Esophagus muscularis mucosa (tissue), 4 donors: ENCODE measurements at regions not wholly inside any gene's neighbourhood (a gene's known extent, or its start where the extent isn't known, plus 50 kb on each side); places are given as distances from the start of the nearest gene placed in this dataset.
"Not testable (repeated sequence)": the region's sequence is repeated elsewhere in the genome, so short reads cannot be mapped to it uniquely, and the experiment has no call there.

Experiments
- DNase-seq: peaks from one replicate; pipeline ENCODE4 v3.0.0-alpha.2; 2017; ENCODE audit errors: extremely low spot score
- H3K27ac ChIP-seq, 4 donors: fragments of 200-600 bp; sonication (generic); replicated peaks in 1 of 4; 1 replicate in 3 of 4; 2 replicates in 1 of 4; pipeline ENCODE4 v1.5.1; 2016 to 2019; ENCODE audit warnings: mild to moderate bottlenecking in 1 of 4
- H3K27me3 ChIP-seq, 4 donors: fragments of 200-600 bp; sonication (generic); one replicate each; pipeline versions ENCODE4 v1.5.1 to v1.6.0; 2016 to 2019
- H3K36me3 ChIP-seq, 4 donors: fragments of 200-600 bp; sonication (generic); one replicate each; pipeline ENCODE4 v1.5.1; 2016 to 2019
- H3K4me1 ChIP-seq, 4 donors: fragments of 200-600 bp; sonication (generic); one replicate each; pipeline ENCODE4 v1.5.1; 2016 to 2019
- H3K4me3 ChIP-seq, 4 donors: fragments of 200-600 bp; sonication (generic); 1 replicate in 2 of 4; 2 replicates in 2 of 4; pipeline ENCODE4 v1.5.1; 2016 to 2019; ENCODE audit warnings: mild to moderate bottlenecking in 4 of 4, moderate library complexity in 1 of 4
- H3K9me3 ChIP-seq, 4 donors: fragments of 200-600 bp; sonication (generic); 1 replicate in 3 of 4; 2 replicates in 1 of 4; pipeline ENCODE4 v1.5.1; 2016 to 2019
- CTCF ChIP-seq, 3 experiments: fragments of 200-600 bp in 2 of 3; fragments of 450-650 bp in 1 of 3; sonication (generic) in 2 of 3; IDR thresholded peaks; one replicate each; pipeline ENCODE4 v1.5.1; 2017 to 2019; ENCODE audit warnings: antibody characterized with exemption in 3 of 3, mild to moderate bottlenecking in 2 of 3, moderate library complexity in 1 of 3
- EP300 ChIP-seq: sonication (generic); formaldehyde crosslinking; IDR thresholded peaks from one replicate; pipeline ENCODE4 v1.6.1; 2017; ENCODE audit warnings: antibody characterized with exemption
- POLR2A ChIP-seq: fragments of 450-650 bp; IDR thresholded peaks from one replicate; pipeline ENCODE4 v1.6.1; 2017; ENCODE audit warnings: antibody characterized with exemption, moderate library complexity, mild to moderate bottlenecking, low read depth
- POLR2AphosphoS5 ChIP-seq, 2 donors: sonication (generic); formaldehyde crosslinking; IDR thresholded peaks; one replicate each; pipeline ENCODE4 v1.6.1; 2017; ENCODE audit warnings: antibody characterized with exemption in 2 of 2
- WGBS: methylation state at CpG from one replicate; pipeline ENCODE4 v1.1.5; 2018; 5-methylcytosine and 5-hydroxymethylcytosine counted together
- intact Hi-C: fragments of 100-400 bp; cut with DNase I; formaldehyde crosslinking; loops from one replicate; pipeline ENCODE4 v1.15.1; 2023

- DNase-seq, result no peak
These were observed 278.0 kb upstream of the PLET1 start for GRCh38 chr11:112538534-112539280.

GRCh38 chr11:112539281-112539555, 278.6 kb upstream of the PLET1 start:
- H3K4me3 ChIP-seq, intact Hi-C loops, H3K9me3 ChIP-seq, H3K4me1 ChIP-seq, DNase-seq, H3K36me3 ChIP-seq, H3K27me3 ChIP-seq, H3K27ac ChIP-seq: not testable (repeated sequence)
- 38% methylated on average over 1 of the region's 1 CpG for WGBS

More at GRCh38 chr11:112538534-112539280, 278.0 kb upstream of the PLET1 start:
- Histone ChIP-seq H3K36me3 (no peaks in the 10 kb centered on the region), H3K27ac (no peak overlapping the region), H3K27me3 (no peaks in the 10 kb centered on the region), H3K4me3 (no peak overlapping the region), H3K9me3 (no peaks in the 10 kb centered on the region), H3K4me1 (peaks cover 0 to 9% (median 8%) of the 10 kb centered on the region in 4 donors)
- TF ChIP-seq POLR2AphosphoS5 (IDR thresholded peaks at IDR 0.05), result no peak
- no peak for TF ChIP-seq POLR2A
- TF ChIP-seq EP300, result no peak
- TF ChIP-seq CTCF (IDR thresholded peaks at IDR 0.05), result no peak
- intact Hi-C loops, result no loop called here
- WGBS, result 63% methylated on average over 7 of the region's 7 CpGs

- H3K4me1 ChIP-seq, result peaks cover 0 to 9% (median 8%) of the 10 kb centered on the region in 4 donors
- H3K27ac ChIP-seq, result no peak overlapping the region
- no peaks in the 10 kb centered on the region for H3K9me3 ChIP-seq
- no peaks in the 10 kb centered on the region for H3K27me3 ChIP-seq
- H3K36me3 ChIP-seq, result no peaks in the 10 kb centered on the region
- H3K4me3 ChIP-seq, result no peak overlapping the region
- intact Hi-C loops, result no loop called here
- no peak for DNase-seq
- no peak for TF ChIP-seq EP300
- TF ChIP-seq POLR2A, result no peak
- TF ChIP-seq POLR2AphosphoS5 (IDR thresholded peaks at IDR 0.05), result no peak
- TF ChIP-seq CTCF (IDR thresholded peaks at IDR 0.05), result no peak
- whole genome bisulfite sequencing, result 84% methylated on average over 6 of the region's 6 CpGs
These were observed 279.1 kb upstream of the PLET1 start for GRCh38 chr11:112539741-112540140.

GRCh38 chr11:112540261-112540660, 279.6 kb upstream of the PLET1 start:
- H3K27ac ChIP-seq, result no peak overlapping the region
- peaks cover 0 to 9% (median 8%) of the 10 kb centered on the region in 4 donors for H3K4me1 ChIP-seq
- H3K9me3 ChIP-seq, result no peaks in the 10 kb centered on the region
- H3K36me3 ChIP-seq, result no peaks in the 10 kb centered on the region
- intact Hi-C loops, result no loop called here
- 91% methylated on average over 2 of the region's 2 CpGs for WGBS
- DNase-seq, result no peak
- H3K4me3 ChIP-seq, result no peak overlapping the region
- H3K27me3 ChIP-seq, result no peaks in the 10 kb centered on the region
- TF ChIP-seq CTCF (IDR thresholded peaks at IDR 0.05) (no peak), EP300 (no peak), POLR2A (no peak), POLR2AphosphoS5 (IDR thresholded peaks at IDR 0.05) (no peak)

- Histone ChIP-seq H3K27ac (no peak overlapping the region), H3K4me3 (no peak overlapping the region), H3K9me3 (no peaks in the 10 kb centered on the region), H3K27me3 (no peaks in the 10 kb centered on the region), H3K36me3 (no peaks in the 10 kb centered on the region), H3K4me1 (peaks cover 0 to 9% (median 8%) of the 10 kb centered on the region in 4 donors)
- 89% methylated on average over 3 of the region's 3 CpGs for WGBS
- intact Hi-C loops, result no loop called here
- no peak for DNase-seq
- TF ChIP-seq CTCF (IDR thresholded peaks at IDR 0.05) (no peak), EP300 (no peak), POLR2A (no peak), POLR2AphosphoS5 (IDR thresholded peaks at IDR 0.05) (no peak)
These were observed 280.7 kb upstream of the PLET1 start for GRCh38 chr11:112541140-112542046.
